Adipocyte (in vitro differentiated cells): ENCODE measurements at regions not wholly inside any gene's neighbourhood (a gene's known extent, or its start where the extent isn't known, plus 50 kb on each side); places are given as distances from the start of the nearest gene placed in this dataset.

Source experiments
- DNase-seq: peaks from one replicate; pipeline ENCODE4 v3.0.0-alpha.2; 2015; ENCODE audit warnings: low read depth
- H3K27me3 ChIP-seq: replicated peaks from 2 replicates; pipeline ENCODE4 v1.7.0; 2013; ENCODE audit warnings: mild to moderate bottlenecking, low read length, moderate library complexity; ENCODE audit not compliant: control insufficient read depth, insufficient read depth
- H3K36me3 ChIP-seq: 2 replicates; pipeline ENCODE4 v1.7.0; 2013; ENCODE audit warnings: low read length, mild to moderate bottlenecking, moderate library complexity; ENCODE audit not compliant: control insufficient read depth, insufficient read depth, severe bottlenecking
- H3K4me1 ChIP-seq: 2 replicates; pipeline ENCODE4 v1.7.0; 2013; ENCODE audit warnings: mild to moderate bottlenecking, low read length, moderate library complexity; ENCODE audit not compliant: control insufficient read depth, insufficient read depth
- H3K4me3 ChIP-seq: 2 replicates; pipeline ENCODE4 v1.7.0; 2013; ENCODE audit warnings: mild to moderate bottlenecking, low read length, moderate library complexity
- H3K9ac ChIP-seq: 2 replicates; pipeline ENCODE4 v1.7.0; 2013; ENCODE audit warnings: mild to moderate bottlenecking, low read length, moderate library complexity
- H3K9me3 ChIP-seq: 2 replicates; pipeline ENCODE4 v1.7.0; 2013; ENCODE audit warnings: mild to moderate bottlenecking, low read length, moderate library complexity; ENCODE audit not compliant: control insufficient read depth

DNA sequence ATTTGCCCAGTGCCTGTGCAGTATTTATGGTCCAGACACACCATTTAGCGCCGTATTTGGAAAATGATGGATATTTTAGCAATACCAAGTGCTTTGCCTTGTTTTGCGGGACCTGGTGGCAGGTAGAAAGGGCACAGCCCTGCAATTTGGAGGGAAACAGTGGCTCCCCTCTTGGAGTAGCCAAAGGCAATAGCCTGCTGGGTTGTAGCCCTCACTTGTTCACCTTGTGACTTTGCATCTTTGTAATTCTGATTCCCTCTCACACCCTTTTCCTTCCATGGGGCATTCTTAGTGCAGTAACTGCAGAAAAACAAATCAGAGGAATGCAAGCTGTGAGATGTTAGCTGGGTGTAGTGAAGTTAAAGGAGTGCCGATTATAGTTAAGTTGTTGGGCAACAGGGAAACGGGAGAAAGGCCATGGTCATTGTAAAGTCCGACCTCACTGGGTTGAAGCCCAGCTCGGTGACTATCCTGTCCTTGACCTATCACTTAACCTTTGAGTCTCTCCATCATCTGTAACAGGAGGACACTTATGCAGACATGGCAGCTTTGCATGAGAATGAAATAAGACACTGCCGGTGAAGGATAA lies 131.0 kb upstream of the KLHL25 start:
- Histone ChIP-seq H3K36me3 (no peaks in the 10 kb centered on the region), H3K4me1 (peaks cover 8% of the 10 kb centered on the region), H3K9ac (no peak overlapping the region), H3K4me3 (no peak overlapping the region), H3K27me3 (peaks cover 15% of the 10 kb centered on the region), H3K9me3 (no peaks in the 10 kb centered on the region)
- DNase-seq, result no peak

DNA sequence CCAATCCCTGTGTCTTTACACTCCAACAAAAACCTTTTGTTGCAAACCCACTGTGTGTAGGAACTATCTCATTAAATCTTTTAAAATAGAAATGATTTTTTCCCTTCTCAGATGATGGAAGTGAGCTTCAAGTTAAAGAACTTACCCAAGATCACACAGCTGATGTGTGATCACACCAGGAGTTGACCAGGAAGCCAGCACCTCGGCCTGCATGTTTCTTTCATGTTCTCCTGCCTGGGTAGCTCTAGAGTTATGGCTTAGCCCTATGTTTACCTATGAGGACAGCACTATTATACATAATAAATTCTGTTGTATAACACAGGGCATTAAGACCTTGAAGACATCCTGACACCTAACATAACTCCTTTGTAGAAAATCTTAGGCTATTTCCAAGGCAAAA lies 132.1 kb upstream of the KLHL25 start:
- DNase-seq, result no peak
- Histone ChIP-seq H3K9ac (no peak overlapping the region), H3K4me3 (no peak overlapping the region), H3K36me3 (no peaks in the 10 kb centered on the region), H3K4me1 (peaks cover 8% of the 10 kb centered on the region), H3K9me3 (no peaks in the 10 kb centered on the region), H3K27me3 (peaks cover 19% of the 10 kb centered on the region)

DNA sequence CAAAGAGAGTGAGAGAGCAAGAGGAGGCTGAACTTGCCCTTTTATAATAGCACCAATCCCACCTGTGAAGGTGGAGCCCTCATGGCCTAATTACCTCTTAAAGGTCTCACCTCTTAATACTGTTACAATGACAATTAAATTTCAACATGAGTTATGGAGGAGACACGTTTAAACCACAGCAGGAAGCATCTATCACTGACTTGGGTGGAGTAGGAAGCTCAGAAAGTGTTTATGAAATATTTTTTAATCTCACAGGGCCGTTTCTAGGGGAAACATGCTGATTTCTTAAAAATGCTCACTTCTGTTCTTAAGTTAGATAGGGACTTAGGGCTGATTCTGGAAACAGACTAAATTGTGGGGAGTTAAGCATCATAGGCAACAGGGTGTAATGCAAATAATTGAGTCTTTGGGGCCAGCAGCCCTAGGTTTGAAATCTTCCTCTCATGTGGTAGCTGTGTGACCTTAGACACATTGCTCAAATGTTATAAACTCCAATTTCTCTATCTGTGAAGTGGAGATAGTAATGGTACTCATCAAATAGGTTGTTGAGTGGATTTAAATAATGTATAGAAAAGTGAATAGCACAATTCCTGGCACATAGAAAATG lies 133.3 kb upstream of the KLHL25 start:
- peaks cover 18% of the 10 kb centered on the region for H3K27me3 ChIP-seq

DNA sequence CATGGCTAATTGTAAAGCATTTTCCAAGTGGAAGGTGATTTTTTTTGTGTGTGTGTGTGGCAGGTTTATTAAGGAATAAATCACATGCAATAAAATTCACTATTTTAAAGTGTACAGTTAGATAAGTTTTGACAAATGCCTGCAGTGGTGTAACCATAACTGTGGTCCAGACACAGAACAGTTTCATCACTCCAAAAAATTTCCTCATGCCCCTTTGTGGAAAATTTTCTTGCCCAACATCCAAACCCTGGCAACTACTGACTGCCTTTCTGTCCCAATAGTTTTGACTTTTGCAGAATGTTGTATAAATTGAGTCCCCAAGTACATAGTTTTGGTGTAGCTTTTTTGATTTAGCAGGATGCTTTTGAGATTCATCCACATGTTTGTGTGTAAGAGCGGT lies 135.1 kb upstream of the KLHL25 start:
- Histone ChIP-seq H3K9me3 (no peaks in the 10 kb centered on the region), H3K4me1 (peaks cover 8% of the 10 kb centered on the region), H3K27me3 (peaks cover 22% of the 10 kb centered on the region), H3K36me3 (no peaks in the 10 kb centered on the region), H3K9ac (no peak overlapping the region), H3K4me3 (no peak overlapping the region)
- no peak for DNase-seq

More for the DNA sequence above, 133.3 kb upstream of the KLHL25 start:
- Histone ChIP-seq H3K9me3 (no peaks in the 10 kb centered on the region), H3K9ac (no peak overlapping the region), H3K4me1 (peaks cover 8% of the 10 kb centered on the region), H3K36me3 (no peaks in the 10 kb centered on the region), H3K4me3 (no peak overlapping the region)
- no peak for DNase-seq

GRCh38 chr15:85932391-85932790 lies 137.7 kb upstream of the KLHL25 start:
- H3K27me3 ChIP-seq, result peaks cover 22% of the 10 kb centered on the region
- H3K4me1 ChIP-seq, result peaks cover 8% of the 10 kb centered on the region
- no peaks in the 10 kb centered on the region for H3K9me3 ChIP-seq
- H3K36me3 ChIP-seq, result no peaks in the 10 kb centered on the region
- H3K4me3 ChIP-seq, result no peak overlapping the region
- no peak for DNase-seq
- no peak overlapping the region for H3K9ac ChIP-seq

DNA sequence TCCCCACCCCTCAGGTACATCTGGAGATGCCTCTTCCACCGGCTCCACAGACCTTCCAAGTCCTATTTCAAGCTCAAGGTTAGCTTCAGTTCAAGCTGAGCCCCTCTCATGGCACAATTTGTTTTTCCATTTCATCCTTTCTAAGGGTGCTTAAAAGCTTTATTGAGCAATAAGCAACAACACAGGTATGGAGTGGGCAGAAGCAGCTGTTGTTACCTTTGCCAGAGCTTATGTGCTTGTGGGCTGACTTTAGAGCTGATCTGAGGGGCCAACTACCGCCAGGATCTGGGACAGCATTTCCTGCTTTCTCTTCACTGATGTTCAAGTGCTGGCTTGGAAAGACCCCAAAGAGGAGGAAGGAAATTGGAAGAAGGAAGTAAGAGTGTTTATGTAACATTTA lies 140.0 kb upstream of the KLHL25 start:
- Histone ChIP-seq H3K4me3 (no peak overlapping the region), H3K4me1 (peaks cover under 1% of the 10 kb centered on the region), H3K9ac (no peak overlapping the region), H3K9me3 (no peaks in the 10 kb centered on the region), H3K36me3 (no peaks in the 10 kb centered on the region), H3K27me3 (peaks cover 27% of the 10 kb centered on the region)
- DNase-seq, result no peak

DNA sequence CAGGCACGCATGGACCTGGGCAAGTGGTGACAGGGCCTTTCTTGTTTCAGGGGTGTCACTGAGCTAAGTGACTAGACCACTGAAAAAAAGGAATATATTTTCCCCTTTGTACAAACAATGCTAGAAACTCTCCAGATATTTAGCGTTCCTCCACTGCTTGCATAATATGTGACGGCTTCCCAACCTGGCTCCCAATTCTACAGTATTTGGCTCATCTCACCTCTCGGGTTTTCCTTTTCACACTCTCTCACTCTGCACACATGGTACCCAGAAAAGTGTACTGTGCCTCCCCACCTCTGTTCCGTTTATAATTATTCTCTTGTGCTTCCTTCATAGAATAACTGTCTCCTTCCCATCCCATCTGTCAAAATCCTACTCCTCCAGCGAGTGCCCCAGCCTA lies 140.5 kb upstream of the KLHL25 start:
- H3K9ac ChIP-seq, result no peak overlapping the region
- peaks cover 27% of the 10 kb centered on the region for H3K27me3 ChIP-seq
- no peak overlapping the region for H3K4me3 ChIP-seq
- no peak for DNase-seq
- H3K9me3 ChIP-seq, result no peaks in the 10 kb centered on the region
- no peaks in the 10 kb centered on the region for H3K36me3 ChIP-seq
- H3K4me1 ChIP-seq, result no peaks in the 10 kb centered on the region

- H3K36me3 ChIP-seq, result no peaks in the 10 kb centered on the region
- no peak overlapping the region for H3K9ac ChIP-seq
- H3K4me3 ChIP-seq, result no peak overlapping the region
- H3K9me3 ChIP-seq, result no peaks in the 10 kb centered on the region
- peaks cover 8% of the 10 kb centered on the region for H3K4me1 ChIP-seq
- H3K27me3 ChIP-seq, result peaks cover 18% of the 10 kb centered on the region
- DNase-seq, result no peak
Observed at GRCh38 chr15:85937661-85938060, 142.0 kb upstream of the AGBL1 start.

DNA sequence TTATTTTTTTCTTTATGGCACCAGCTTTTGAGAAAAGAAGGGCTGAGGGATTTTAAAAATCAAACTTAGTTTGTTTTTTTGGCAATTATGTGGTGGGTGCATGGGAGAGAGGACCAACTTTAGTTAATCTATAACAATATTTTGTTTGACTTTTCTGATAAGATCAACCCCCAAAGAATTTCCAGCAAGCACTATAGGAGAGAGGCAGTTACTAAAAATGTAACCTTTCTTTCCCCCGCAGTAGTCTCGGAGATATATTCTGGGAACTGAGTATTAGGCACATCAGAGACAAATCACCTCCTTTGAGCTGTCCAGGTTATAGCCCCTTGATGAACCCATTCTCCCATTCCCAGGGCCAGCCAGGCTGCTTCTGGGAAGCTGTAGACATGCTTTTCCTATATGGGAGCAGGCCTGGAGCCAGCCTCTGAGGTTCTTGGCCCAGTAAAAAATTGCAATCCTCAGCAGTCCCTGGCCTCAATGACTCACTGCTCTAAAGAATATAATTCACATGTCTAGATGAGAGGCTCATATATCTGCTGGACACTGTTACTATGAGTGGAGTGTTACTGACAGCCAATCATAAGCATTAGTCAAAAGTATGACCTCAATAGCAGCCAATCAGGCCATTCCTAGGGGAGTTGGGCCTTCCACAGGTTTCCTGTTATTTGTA lies 138.3 kb upstream of the AGBL1 start:
- H3K9me3 ChIP-seq, result no peaks in the 10 kb centered on the region
- H3K36me3 ChIP-seq, result no peaks in the 10 kb centered on the region
- H3K27me3 ChIP-seq, result peaks cover 10% of the 10 kb centered on the region
- no peak overlapping the region for H3K4me3 ChIP-seq
- peaks cover 8% of the 10 kb centered on the region for H3K4me1 ChIP-seq
- no peak for DNase-seq
- no peak overlapping the region for H3K9ac ChIP-seq

GRCh38 chr15:85942632-85943031 lies 137.0 kb upstream of the AGBL1 start:
- Histone ChIP-seq H3K4me3 (no peak overlapping the region), H3K9ac (no peak overlapping the region), H3K27me3 (peaks cover 7% of the 10 kb centered on the region), H3K9me3 (no peaks in the 10 kb centered on the region), H3K4me1 (peaks cover 8% of the 10 kb centered on the region), H3K36me3 (no peaks in the 10 kb centered on the region)
- no peak for DNase-seq

DNA sequence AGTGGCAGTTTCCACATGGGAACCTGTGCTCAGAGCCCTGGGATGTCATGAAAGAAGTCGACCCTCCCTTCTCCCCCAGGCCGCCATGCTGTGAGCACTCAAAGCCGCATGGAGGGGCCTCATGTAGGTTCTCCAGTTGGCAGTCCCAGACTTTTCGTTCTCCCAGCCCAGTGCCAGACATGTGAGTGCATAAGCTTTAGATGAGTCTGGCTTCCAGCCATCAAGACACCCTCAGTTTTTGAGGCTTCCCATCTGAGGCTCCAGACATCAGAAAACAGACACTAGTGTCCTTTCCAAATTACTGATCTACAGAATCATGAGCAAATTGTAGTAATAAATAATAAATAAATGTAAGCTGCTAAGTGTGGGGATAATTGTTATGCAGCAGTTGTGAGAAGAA lies 136.5 kb upstream of the AGBL1 start:
- Histone ChIP-seq H3K9me3 (no peaks in the 10 kb centered on the region), H3K4me1 (peaks cover 8% of the 10 kb centered on the region), H3K36me3 (no peaks in the 10 kb centered on the region), H3K9ac (no peak overlapping the region), H3K4me3 (no peak overlapping the region), H3K27me3 (peaks cover 6% of the 10 kb centered on the region)
- no peak for DNase-seq
